ENCODE measurements at regions not wholly inside any gene's neighbourhood (a gene's known extent, or its start where the extent isn't known, plus 50 kb on each side); places are given as distances from the start of the nearest gene placed in this dataset.

GRCh38 chr2:38202713-38203445, 126.9 kb upstream of the CYP1B1 start:
- no peak for DNase-seq
- Mint-ChIP-seq H3K4me3 (no peak overlapping the region), H3K9me3 (ENCODE audit: low read depth) (no peaks in the 10 kb centered on the region), H3K36me3 (ENCODE audit: low read depth) (no peaks in the 10 kb centered on the region), H3K27me3 (peaks cover 29% of the 10 kb centered on the region), H3K27ac (no peak overlapping the region), H3K4me1 (no peaks in the 10 kb centered on the region)
- POLR2A ChIA-PET: no interaction called here
- intact Hi-C loops (cut with DNase I, micrococcal nuclease): no loop called here
- CTCF ChIA-PET: interaction anchor here (0.7 to 1.8 kb wide), 3 partner anchors 10 to 60 kb away, joined by 3 to 6 read pairs (median 5); no protein-coding TSS in a partner anchor
- no peak for ATAC-seq

GRCh38 chr2:38201784-38202183, 125.8 kb upstream of the CYP1B1 start:
- no peak for ATAC-seq
- no peak for DNase-seq
- Mint-ChIP-seq H3K4me1 (no peaks in the 10 kb centered on the region), H3K27ac (no peak overlapping the region), H3K27me3 (peaks cover 29% of the 10 kb centered on the region), H3K9me3 (ENCODE audit: low read depth) (no peaks in the 10 kb centered on the region), H3K36me3 (ENCODE audit: low read depth) (no peaks in the 10 kb centered on the region), H3K4me3 (no peak overlapping the region)
- ChIA-PET CTCF (interaction anchor here (0.7 to 1.8 kb wide), 4 partner anchors 9 to 306 kb away, joined by 3 to 6 read pairs (median 4); no protein-coding TSS in a partner anchor), POLR2A (no interaction called here)
- intact Hi-C loops (cut with DNase I, micrococcal nuclease): no loop called here

GRCh38 chr2:38200598-38200997, 124.6 kb upstream of the CYP1B1 start:
- ATAC-seq: no peak
- Mint-ChIP-seq H3K36me3 (ENCODE audit: low read depth) (no peaks in the 10 kb centered on the region), H3K27me3 (peaks cover 28% of the 10 kb centered on the region), H3K9me3 (ENCODE audit: low read depth) (no peaks in the 10 kb centered on the region), H3K4me1 (no peaks in the 10 kb centered on the region), H3K27ac (no peak overlapping the region), H3K4me3 (no peak overlapping the region)
- POLR2A ChIA-PET: no interaction called here
- intact Hi-C loops (cut with DNase I, micrococcal nuclease): no loop called here
- DNase-seq: no peak
- CTCF ChIA-PET: interaction anchor here (0.6 to 1.8 kb wide), 3 partner anchors 74 to 307 kb away, joined by 3 to 4 read pairs (median 4); no protein-coding TSS in a partner anchor

GRCh38 chr2:38199127-38199526, 123.2 kb upstream of the CYP1B1 start:
- DNase-seq (no peak), ATAC-seq (no peak)
- CTCF ChIA-PET: interaction anchor here (0.6 to 1.1 kb wide), 3 partner anchors 17 to 83 kb away, joined by 3 to 5 read pairs (median 3); no protein-coding TSS in a partner anchor
- Mint-ChIP-seq H3K36me3 (ENCODE audit: low read depth) (no peaks in the 10 kb centered on the region), H3K4me3 (no peak overlapping the region), H3K4me1 (no peaks in the 10 kb centered on the region), H3K27ac (no peak overlapping the region), H3K27me3 (peaks cover 20% of the 10 kb centered on the region), H3K9me3 (ENCODE audit: low read depth) (no peaks in the 10 kb centered on the region)
- intact Hi-C loops (cut with DNase I, micrococcal nuclease): no loop called here
- POLR2A ChIA-PET: no interaction called here

- H3K9me3 Mint-ChIP-seq (ENCODE audit: low read depth): no peaks in the 10 kb centered on the region
- no peak overlapping the region for H3K4me3 Mint-ChIP-seq
- ChIA-PET CTCF (no interaction called here), POLR2A (no interaction called here)
- intact Hi-C loops (cut with DNase I, micrococcal nuclease): no loop called here
- ATAC-seq (no peak), DNase-seq (no peak)
- H3K36me3 Mint-ChIP-seq (ENCODE audit: low read depth): no peaks in the 10 kb centered on the region
- H3K27me3 Mint-ChIP-seq: peaks cover under 1% of the 10 kb centered on the region
- no peaks in the 10 kb centered on the region for H3K4me1 Mint-ChIP-seq
- H3K27ac Mint-ChIP-seq: no peak overlapping the region
These were observed 118.8 kb upstream of the CYP1B1 start for GRCh38 chr2:38194751-38195150.

- no peaks in the 10 kb centered on the region for H3K27me3 Mint-ChIP-seq
- DNase-seq (no peak), ATAC-seq (no peak)
- no peaks in the 10 kb centered on the region for H3K36me3 Mint-ChIP-seq (ENCODE audit: low read depth)
- intact Hi-C loops (cut with DNase I, micrococcal nuclease): no loop called here
- no peak overlapping the region for H3K4me3 Mint-ChIP-seq
- no peaks in the 10 kb centered on the region for H3K9me3 Mint-ChIP-seq (ENCODE audit: low read depth)
- no peak overlapping the region for H3K27ac Mint-ChIP-seq
- POLR2A ChIA-PET: no interaction called here
- CTCF ChIA-PET: interaction anchor here (1.2 to 1.8 kb wide), 2 partner anchors 9 to 81 kb away, joined by 4 to 6 read pairs; no protein-coding TSS in a partner anchor
- H3K4me1 Mint-ChIP-seq: no peaks in the 10 kb centered on the region
These were observed 117.0 kb upstream of the CYP1B1 start for GRCh38 chr2:38192976-38193375.

GRCh38 chr2:38192046-38192445, 116.1 kb upstream of the CYP1B1 start:
- ChIA-PET POLR2A (no interaction called here), CTCF (interaction anchor here (1.2 to 1.8 kb wide), 2 partner anchors 10 to 82 kb away, joined by 4 to 6 read pairs; no protein-coding TSS in a partner anchor)
- ATAC-seq: no peak
- Mint-ChIP-seq H3K4me1 (no peaks in the 10 kb centered on the region), H3K27ac (no peak overlapping the region), H3K27me3 (no peaks in the 10 kb centered on the region), H3K4me3 (no peak overlapping the region), H3K36me3 (ENCODE audit: low read depth) (no peaks in the 10 kb centered on the region), H3K9me3 (ENCODE audit: low read depth) (no peaks in the 10 kb centered on the region)
- DNase-seq: no peak
- intact Hi-C loops (cut with DNase I, micrococcal nuclease): no loop called here

GRCh38 chr2:38191516-38191915, 115.6 kb upstream of the CYP1B1 start:
- Mint-ChIP-seq H3K4me1 (no peaks in the 10 kb centered on the region), H3K27me3 (peaks cover 1% of the 10 kb centered on the region), H3K4me3 (no peak overlapping the region), H3K36me3 (ENCODE audit: low read depth) (no peaks in the 10 kb centered on the region), H3K27ac (no peak overlapping the region), H3K9me3 (ENCODE audit: low read depth) (no peaks in the 10 kb centered on the region)
- ChIA-PET POLR2A (no interaction called here), CTCF (no interaction called here)
- DNase-seq (no peak), ATAC-seq (no peak)
- intact Hi-C loops (cut with DNase I, micrococcal nuclease): no loop called here

GRCh38 chr2:38190542-38191218, 114.7 kb upstream of the CYP1B1 start:
- Mint-ChIP-seq H3K4me1 (no peaks in the 10 kb centered on the region), H3K9me3 (ENCODE audit: low read depth) (no peaks in the 10 kb centered on the region), H3K27ac (no peak overlapping the region), H3K4me3 (no peak overlapping the region), H3K27me3 (peaks cover 1% of the 10 kb centered on the region), H3K36me3 (ENCODE audit: low read depth) (no peaks in the 10 kb centered on the region)
- ChIA-PET CTCF (interaction anchor here (0.6 to 0.7 kb wide), 2 partner anchors 461 to 670 kb away, joined by 3 read pairs; no protein-coding TSS in a partner anchor), POLR2A (no interaction called here)
- intact Hi-C loops (cut with DNase I, micrococcal nuclease): no loop called here
- no peak for ATAC-seq
- DNase-seq: no peak

GRCh38 chr2:38187541-38188011, 111.6 kb upstream of the CYP1B1 start:
- ChIA-PET POLR2A (no interaction called here), CTCF (no interaction called here)
- H3K4me1 Mint-ChIP-seq: peaks cover 5% of the 10 kb centered on the region
- H3K36me3 Mint-ChIP-seq (ENCODE audit: low read depth): no peaks in the 10 kb centered on the region
- intact Hi-C loops (cut with DNase I, micrococcal nuclease): no loop called here
- DNase-seq (no peak), ATAC-seq (no peak)
- no peaks in the 10 kb centered on the region for H3K9me3 Mint-ChIP-seq (ENCODE audit: low read depth)
- no peak overlapping the region for H3K27ac Mint-ChIP-seq
- peaks cover 9% of the 10 kb centered on the region for H3K27me3 Mint-ChIP-seq
- H3K4me3 Mint-ChIP-seq: no peak overlapping the region

GRCh38 chr2:38185012-38185491, 109.1 kb upstream of the CYP1B1 start:
- DNase-seq (no peak), ATAC-seq (no peak)
- ChIA-PET POLR2A (no interaction called here), CTCF (no interaction called here)
- H3K9me3 Mint-ChIP-seq (ENCODE audit: low read depth): no peaks in the 10 kb centered on the region
- H3K36me3 Mint-ChIP-seq (ENCODE audit: low read depth): no peaks in the 10 kb centered on the region
- peaks cover 9% of the 10 kb centered on the region for H3K27me3 Mint-ChIP-seq
- intact Hi-C loops (cut with DNase I, micrococcal nuclease): no loop called here
- no peak overlapping the region for H3K4me3 Mint-ChIP-seq
- H3K4me1 Mint-ChIP-seq: peaks cover 5% of the 10 kb centered on the region
- no peak overlapping the region for H3K27ac Mint-ChIP-seq

All from activated CD4-positive, alpha-beta T cell treated with anti-CD3 and anti-CD28 coated beads for 36 hours (primary cell).